GM13976 (cell line): ENCODE measurements at regions not wholly inside any gene's neighbourhood (a gene's known extent, or its start where the extent isn't known, plus 50 kb on each side); places are given as distances from the start of the nearest gene placed in this dataset.

Experiments
- DNase-seq: peaks from one replicate; pipeline ENCODE4 v3.0.0; 2012; ENCODE audit warnings: low spot score
- in situ Hi-C: fragments of 300-500 bp; cut with MboI; formaldehyde crosslinking; loops from one replicate; pipeline ENCODE4 v1.12.0; 2022; ENCODE audit warnings: low sequenced_read_pairs, mixed read lengths, inconsistent platforms; ENCODE audit not compliant: unreplicated experiment
- TF ChIP-seq, protein P1 (sequence below): IDR thresholded peaks from 2 replicates; pipeline ENCODE4 v1.5.1; 2012; ENCODE audit warnings: borderline replicate concordance, mild to moderate bottlenecking; ENCODE audit not compliant: insufficient read depth; ENCODE audit errors: extremely low read depth, missing control alignments, control extremely low read depth

GRCh38 chr1:91124989-91125417 is 103.2 kb upstream of the ZNF644 start:
- TF ChIP-seq, protein P1, sequence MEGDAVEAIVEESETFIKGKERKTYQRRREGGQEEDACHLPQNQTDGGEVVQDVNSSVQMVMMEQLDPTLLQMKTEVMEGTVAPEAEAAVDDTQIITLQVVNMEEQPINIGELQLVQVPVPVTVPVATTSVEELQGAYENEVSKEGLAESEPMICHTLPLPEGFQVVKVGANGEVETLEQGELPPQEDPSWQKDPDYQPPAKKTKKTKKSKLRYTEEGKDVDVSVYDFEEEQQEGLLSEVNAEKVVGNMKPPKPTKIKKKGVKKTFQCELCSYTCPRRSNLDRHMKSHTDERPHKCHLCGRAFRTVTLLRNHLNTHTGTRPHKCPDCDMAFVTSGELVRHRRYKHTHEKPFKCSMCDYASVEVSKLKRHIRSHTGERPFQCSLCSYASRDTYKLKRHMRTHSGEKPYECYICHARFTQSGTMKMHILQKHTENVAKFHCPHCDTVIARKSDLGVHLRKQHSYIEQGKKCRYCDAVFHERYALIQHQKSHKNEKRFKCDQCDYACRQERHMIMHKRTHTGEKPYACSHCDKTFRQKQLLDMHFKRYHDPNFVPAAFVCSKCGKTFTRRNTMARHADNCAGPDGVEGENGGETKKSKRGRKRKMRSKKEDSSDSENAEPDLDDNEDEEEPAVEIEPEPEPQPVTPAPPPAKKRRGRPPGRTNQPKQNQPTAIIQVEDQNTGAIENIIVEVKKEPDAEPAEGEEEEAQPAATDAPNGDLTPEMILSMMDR = no peak
- DNase-seq = no peak
- in situ Hi-C loops = no loop called here

- TF ChIP-seq, protein P1 = no peak
- no peak for DNase-seq
- in situ Hi-C loops = no loop called here
Measured at GRCh38 chr1:91124290-91124985, 102.6 kb upstream of the ZNF644 start.

DNA sequence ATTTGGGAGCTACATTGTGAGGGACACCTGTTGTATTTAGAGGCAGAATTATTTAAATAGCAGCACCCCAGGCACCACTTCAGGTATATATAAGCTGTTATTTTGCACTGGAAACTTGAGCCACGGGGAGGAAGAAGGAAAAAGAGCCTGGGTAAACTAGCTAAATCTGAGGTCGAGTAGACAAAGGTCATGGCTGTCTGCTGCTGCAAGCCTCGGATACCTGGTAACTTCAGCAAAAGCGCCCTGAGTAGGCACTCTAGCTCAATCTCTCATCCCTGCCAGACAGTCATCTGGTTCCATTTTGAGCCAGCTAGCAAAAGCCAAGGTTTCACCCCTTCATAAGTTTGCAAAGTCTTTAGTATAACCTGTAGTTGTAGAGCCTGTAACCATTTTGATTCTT is 101.9 kb upstream of the ZNF644 start:
- in situ Hi-C loops = no loop called here
- DNase-seq = no peak
- TF ChIP-seq, protein P1 = no peak

GRCh38 chr1:91123319-91123718 is 101.5 kb upstream of the ZNF644 start:
- no peak for DNase-seq
- in situ Hi-C loops = no loop called here
- TF ChIP-seq, protein P1 = no peak

- TF ChIP-seq, protein P1 = no peak
- no peak for DNase-seq
- in situ Hi-C loops = no loop called here
Measured at GRCh38 chr1:91122106-91122717, 100.4 kb upstream of the ZNF644 start.

GRCh38 chr1:91121366-91121765 is 99.5 kb upstream of the ZNF644 start:
- in situ Hi-C loops = no loop called here
- TF ChIP-seq, protein P1 = no peak
- DNase-seq = no peak
